Smooth muscle cell (in vitro differentiated cells): ENCODE measurements at regions not wholly inside any gene's neighbourhood (a gene's known extent, or its start where the extent isn't known, plus 50 kb on each side); places are given as distances from the start of the nearest gene placed in this dataset.

Source experiments
- DNase-seq: peaks from one replicate; lab custom pipeline; 2025; ENCODE audit not compliant: unreplicated experiment; lab: John Stamatoyannopoulos, UW
- H2AFZ ChIP-seq: fragments of 200-600 bp; sonication (generic); 2 replicates; pipeline ENCODE4 v1.6.0; 2016; ENCODE audit warnings: antibody characterized with exemption, low read depth, mild to moderate bottlenecking
- H3F3A ChIP-seq: fragments of 200-600 bp; sonication (generic); 2 replicates; pipeline ENCODE4 v1.6.0; 2017; ENCODE audit warnings: antibody characterized with exemption, low read depth
- H3K27ac ChIP-seq: fragments of 200-600 bp; sonication (generic); 2 replicates; pipeline ENCODE4 v1.5.1; 2016; ENCODE audit warnings: low read depth, mild to moderate bottlenecking
- H3K27me3 ChIP-seq: fragments of 200-600 bp; sonication (generic); 2 replicates; pipeline ENCODE4 v1.6.1; 2016; ENCODE audit warnings: low read depth, mild to moderate bottlenecking
- H3K36me3 ChIP-seq: fragments of 200-600 bp; sonication (generic); 2 replicates; pipeline ENCODE4 v1.5.1; 2016; ENCODE audit warnings: low read depth
- H3K4me1 ChIP-seq: fragments of 200-600 bp; sonication (generic); 2 replicates; pipeline ENCODE4 v1.5.1; 2016; ENCODE audit warnings: low read depth
- H3K4me2 ChIP-seq: fragments of 200-600 bp; sonication (generic); 2 replicates; pipeline ENCODE4 v1.6.0; 2016; ENCODE audit warnings: mild to moderate bottlenecking
- H3K4me3 ChIP-seq: fragments of 200-600 bp; sonication (generic); 2 replicates; pipeline ENCODE4 v1.5.1; 2016; ENCODE audit warnings: mild to moderate bottlenecking
- H3K79me2 ChIP-seq: fragments of 200-600 bp; sonication (generic); 2 replicates; pipeline ENCODE4 v1.6.0; 2016; ENCODE audit warnings: low read depth, mild to moderate bottlenecking
- H3K9ac ChIP-seq: fragments of 200-600 bp; sonication (generic); 2 replicates; pipeline ENCODE4 v1.6.0; 2016; ENCODE audit warnings: low read depth
- H3K9me3 ChIP-seq: fragments of 200-600 bp; sonication (generic); replicated peaks from 2 replicates; pipeline ENCODE4 v1.5.1; 2016; ENCODE audit warnings: low read depth
- H4K20me1 ChIP-seq: fragments of 200-600 bp; sonication (generic); 2 replicates; pipeline ENCODE4 v1.6.0; 2016; ENCODE audit warnings: low read depth
- WGBS: methylation state at CpG from one replicate; pipeline ENCODE4 v1.1.7; 2016; ENCODE audit warnings: low lambda C conversion rate; 5-methylcytosine and 5-hydroxymethylcytosine counted together
- TF ChIP-seq, protein P1 (sequence below): fragments of 200-600 bp; sonication (generic); IDR thresholded peaks from 2 replicates; pipeline ENCODE4 v1.5.1; 2017; ENCODE audit warnings: borderline replicate concordance, mild to moderate bottlenecking, antibody characterized with exemption; ENCODE audit not compliant: insufficient read depth, poor library complexity, severe bottlenecking

DNA sequence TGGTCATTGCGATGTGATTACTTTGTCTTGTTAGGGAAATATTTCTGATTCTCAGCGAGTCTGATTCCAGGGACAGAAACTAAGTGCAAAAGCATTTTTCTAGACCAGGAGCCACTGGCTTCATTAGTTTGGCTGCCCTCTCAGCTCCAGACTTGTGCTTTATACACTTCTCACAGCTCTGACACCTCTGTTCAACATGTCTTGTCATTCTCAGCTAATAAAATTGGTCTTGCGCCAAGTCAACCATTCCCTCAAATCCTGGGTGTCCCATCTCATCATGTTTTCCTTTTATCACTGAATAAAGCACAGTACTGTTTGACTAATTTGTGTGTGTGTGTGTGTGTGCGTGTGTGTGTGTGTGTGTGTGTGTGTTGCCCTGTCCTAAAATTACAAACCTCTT, 215.5 kb upstream of the EPHA4 start:
- Histone ChIP-seq H3K9ac (no peak overlapping the region), H3K36me3 (no peaks in the 10 kb centered on the region), H3F3A (no peaks in the 10 kb centered on the region), H3K4me1 (no peaks in the 10 kb centered on the region), H3K79me2 (no peaks in the 10 kb centered on the region), H3K27me3 (no peaks in the 10 kb centered on the region), H3K4me3 (no peak overlapping the region), H3K4me2 (no peak overlapping the region), H3K27ac (no peak overlapping the region), H4K20me1 (no peaks in the 10 kb centered on the region), H2AFZ (no peak overlapping the region), H3K9me3 (no peaks in the 10 kb centered on the region)
- TF ChIP-seq, protein P1, sequence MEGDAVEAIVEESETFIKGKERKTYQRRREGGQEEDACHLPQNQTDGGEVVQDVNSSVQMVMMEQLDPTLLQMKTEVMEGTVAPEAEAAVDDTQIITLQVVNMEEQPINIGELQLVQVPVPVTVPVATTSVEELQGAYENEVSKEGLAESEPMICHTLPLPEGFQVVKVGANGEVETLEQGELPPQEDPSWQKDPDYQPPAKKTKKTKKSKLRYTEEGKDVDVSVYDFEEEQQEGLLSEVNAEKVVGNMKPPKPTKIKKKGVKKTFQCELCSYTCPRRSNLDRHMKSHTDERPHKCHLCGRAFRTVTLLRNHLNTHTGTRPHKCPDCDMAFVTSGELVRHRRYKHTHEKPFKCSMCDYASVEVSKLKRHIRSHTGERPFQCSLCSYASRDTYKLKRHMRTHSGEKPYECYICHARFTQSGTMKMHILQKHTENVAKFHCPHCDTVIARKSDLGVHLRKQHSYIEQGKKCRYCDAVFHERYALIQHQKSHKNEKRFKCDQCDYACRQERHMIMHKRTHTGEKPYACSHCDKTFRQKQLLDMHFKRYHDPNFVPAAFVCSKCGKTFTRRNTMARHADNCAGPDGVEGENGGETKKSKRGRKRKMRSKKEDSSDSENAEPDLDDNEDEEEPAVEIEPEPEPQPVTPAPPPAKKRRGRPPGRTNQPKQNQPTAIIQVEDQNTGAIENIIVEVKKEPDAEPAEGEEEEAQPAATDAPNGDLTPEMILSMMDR, result no peak
- no peak for DNase-seq
- 54% methylated on average over 4 of the region's 4 CpGs for WGBS

DNA sequence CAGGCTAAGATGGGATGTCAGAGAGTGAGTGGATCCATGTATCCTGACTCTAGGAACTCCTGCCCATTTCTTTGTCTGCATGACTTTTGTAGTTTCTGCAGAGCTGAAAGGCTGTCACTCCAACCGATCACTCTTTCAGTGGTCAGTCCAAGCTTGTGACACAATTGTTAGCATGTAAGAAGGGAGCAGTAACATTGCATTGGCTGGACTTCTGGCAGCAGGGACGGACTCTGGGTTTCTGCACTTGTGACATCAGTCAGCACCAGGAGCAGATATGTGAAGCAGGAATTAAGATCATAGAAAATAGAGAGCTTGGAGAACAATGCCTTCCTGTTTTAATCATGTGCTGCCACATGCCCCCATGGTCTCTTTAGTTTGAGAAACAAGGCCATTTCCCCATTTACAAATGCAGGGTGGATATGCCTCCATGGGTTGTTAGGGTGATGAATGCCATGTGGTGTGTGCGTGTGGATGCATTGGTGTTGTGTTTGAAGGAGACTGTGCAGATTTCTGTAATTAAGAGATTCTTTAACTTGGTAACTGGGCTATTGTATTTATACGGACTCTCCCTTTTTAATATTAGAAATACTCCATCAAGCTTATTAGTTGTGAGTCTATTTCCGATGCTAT, 214.3 kb upstream of the EPHA4 start:
- 91% methylated on average over 5 of the region's 5 CpGs for WGBS
- no peaks in the 10 kb centered on the region for H3K36me3 ChIP-seq
- no peaks in the 10 kb centered on the region for H4K20me1 ChIP-seq
- no peaks in the 10 kb centered on the region for H3K27me3 ChIP-seq
- DNase-seq, result no peak
- H3K4me2 ChIP-seq, result no peak overlapping the region
- TF ChIP-seq, protein P1, result no peak
- no peaks in the 10 kb centered on the region for H3K4me1 ChIP-seq
- H3F3A ChIP-seq, result no peaks in the 10 kb centered on the region
- H3K9ac ChIP-seq, result no peak overlapping the region
- H3K27ac ChIP-seq, result no peak overlapping the region
- H2AFZ ChIP-seq, result no peak overlapping the region
- no peaks in the 10 kb centered on the region for H3K79me2 ChIP-seq
- no peaks in the 10 kb centered on the region for H3K9me3 ChIP-seq
- H3K4me3 ChIP-seq, result no peak overlapping the region

DNA sequence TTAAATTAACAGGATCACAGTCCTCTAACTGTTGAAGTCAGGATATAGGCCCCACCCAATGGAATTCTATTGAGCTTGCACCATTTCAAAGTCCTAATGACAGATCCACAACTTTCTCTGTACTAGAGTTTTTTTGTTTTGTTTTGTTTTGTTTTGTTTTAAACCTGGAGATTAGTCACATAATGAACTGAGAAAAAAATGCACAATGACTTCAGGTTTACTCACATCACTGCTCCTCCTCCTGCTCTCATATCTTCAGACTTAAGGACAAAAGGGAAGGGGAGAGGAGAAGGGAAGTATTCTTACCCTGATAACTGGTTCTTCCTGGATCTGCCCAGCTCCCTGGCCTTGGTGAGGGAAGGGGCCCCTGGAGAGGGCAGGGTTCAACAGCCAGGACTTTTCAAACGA, 208.2 kb upstream of the EPHA4 start:
- TF ChIP-seq, protein P1, result no peak

DNA sequence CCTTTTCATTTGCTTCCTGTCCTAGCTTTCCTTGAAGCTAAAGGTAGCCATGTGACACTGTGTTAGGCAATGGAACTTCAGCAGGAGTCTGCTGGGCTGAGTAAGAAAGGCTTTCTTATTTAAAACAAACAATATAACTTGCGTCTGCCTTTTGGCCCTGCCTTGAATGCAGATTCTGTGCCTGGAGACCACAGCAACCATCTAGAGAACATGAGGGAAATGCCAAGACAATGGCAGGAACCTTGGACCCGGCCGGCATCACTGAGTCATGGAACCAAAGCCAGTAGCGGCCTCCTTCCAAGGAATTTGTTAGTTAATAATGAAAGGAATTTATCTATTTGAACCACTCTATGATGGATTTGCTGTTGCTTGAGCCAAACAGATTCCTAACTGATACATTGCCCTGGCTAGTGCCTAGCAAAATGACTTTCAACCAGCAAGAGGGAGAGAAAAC, 207.5 kb upstream of the EPHA4 start:
- no peak overlapping the region for H3K9ac ChIP-seq
- no peaks in the 10 kb centered on the region for H3K36me3 ChIP-seq
- H3K27me3 ChIP-seq, result no peaks in the 10 kb centered on the region
- 87% methylated on average over 4 of the region's 4 CpGs for WGBS
- no peak overlapping the region for H3K27ac ChIP-seq
- no peaks in the 10 kb centered on the region for H3F3A ChIP-seq
- H3K4me3 ChIP-seq, result no peak overlapping the region
- TF ChIP-seq, protein P1, result no peak
- H2AFZ ChIP-seq, result peak overlapping the region; percentile 5
- H3K4me1 ChIP-seq, result peaks cover 14% of the 10 kb centered on the region
- no peaks in the 10 kb centered on the region for H3K79me2 ChIP-seq
- no peak overlapping the region for H3K4me2 ChIP-seq
- no peak for DNase-seq
- H4K20me1 ChIP-seq, result no peaks in the 10 kb centered on the region
- H3K9me3 ChIP-seq, result no peaks in the 10 kb centered on the region

More for the DNA sequence above, 208.2 kb upstream of the EPHA4 start:
- DNase-seq, result no peak
- Histone ChIP-seq H3K79me2 (no peaks in the 10 kb centered on the region), H2AFZ (peak overlapping the region; percentile 5), H3K4me2 (no peak overlapping the region), H3K27ac (no peak overlapping the region), H3K36me3 (no peaks in the 10 kb centered on the region), H3K9ac (no peak overlapping the region), H4K20me1 (no peaks in the 10 kb centered on the region), H3K9me3 (no peaks in the 10 kb centered on the region), H3K4me3 (no peak overlapping the region), H3K4me1 (peaks cover 14% of the 10 kb centered on the region), H3K27me3 (no peaks in the 10 kb centered on the region), H3F3A (no peaks in the 10 kb centered on the region)
- WGBS, result 67% methylated on average over 1 of the region's 1 CpG
